Thyroid gland (tissue), 4 donors: ENCODE measurements at regions not wholly inside any gene's neighbourhood (a gene's known extent, or its start where the extent isn't known, plus 50 kb on each side); places are given as distances from the start of the nearest gene placed in this dataset.
"Not testable (repeated sequence)": the region's sequence is repeated elsewhere in the genome, so short reads cannot be mapped to it uniquely, and the experiment has no call there.

Experiments used
- DNase-seq, 2 donors: peaks; one replicate each; pipeline ENCODE4 v3.0.0-alpha.2; 2019
- H3K27ac ChIP-seq, 3 donors: fragments of 200-600 bp; sonication (generic); 1 replicate in 2 of 3; 2 replicates in 1 of 3; pipeline ENCODE4 v1.5.1; 2016 to 2019; ENCODE audit warnings: mild to moderate bottlenecking in 1 of 3, moderate library complexity in 1 of 3
- H3K27me3 ChIP-seq: fragments of 200-600 bp; sonication (generic); one replicate; pipeline ENCODE4 v1.5.1; 2019
- H3K36me3 ChIP-seq, 2 donors: fragments of 200-600 bp; sonication (generic); one replicate each; pipeline ENCODE4 v1.5.1; 2016 to 2019
- H3K4me1 ChIP-seq, 2 donors: fragments of 200-600 bp; sonication (generic); one replicate each; pipeline ENCODE4 v1.5.1; 2017 to 2019
- H3K4me3 ChIP-seq, 3 donors: fragments of 200-600 bp; sonication (generic); replicated peaks in 1 of 3; 1 replicate in 2 of 3; 2 replicates in 1 of 3; pipeline ENCODE4 v1.5.1; 2016; ENCODE audit warnings: mild to moderate bottlenecking in 1 of 3
- H3K9me3 ChIP-seq: fragments of 200-600 bp; sonication (generic); one replicate; pipeline ENCODE4 v1.5.1; 2017
- CTCF ChIP-seq, 6 experiments: fragments of 200-600 bp in 3 of 6; fragments of 450-650 bp in 3 of 6; sonication (generic) in 3 of 6; IDR thresholded peaks; one replicate each; pipeline ENCODE4 v1.5.1; 2016 to 2019; ENCODE audit warnings: antibody characterized with exemption in 6 of 6, mild to moderate bottlenecking in 2 of 6, inconsistent platforms in 1 of 6, moderate library complexity in 1 of 6
- POLR2A ChIP-seq, 2 donors: fragments of 450-650 bp; IDR thresholded peaks; one replicate each; pipeline ENCODE4 v1.6.1; 2017; ENCODE audit warnings: antibody characterized with exemption in 2 of 2, mild to moderate bottlenecking in 2 of 2, moderate library complexity in 1 of 2
- WGBS, 2 donors: methylation state at CpG; one replicate each; pipeline ENCODE4 v1.1.5; 2017; 5-methylcytosine and 5-hydroxymethylcytosine counted together
- intact Hi-C: fragments of 100-400 bp; cut with DNase I; formaldehyde crosslinking; loops from one replicate; pipeline ENCODE4 v1.15.1; 2023

GRCh38 chr5:28305891-28306290, 1267.5 kb upstream of the CDH9 start:
- no peak overlapping the region for H3K27ac ChIP-seq
- H3K9me3 ChIP-seq, result no peaks in the 10 kb centered on the region
- TF ChIP-seq CTCF (IDR thresholded peaks at IDR 0.05) (no peak), POLR2A (IDR thresholded peaks at IDR 0.05) (no peak)
- H3K27me3 ChIP-seq, result no peaks in the 10 kb centered on the region
- WGBS, 2 donors, result 83 to 94% methylated on average over 1 of the region's 1 CpG
- H3K4me3 ChIP-seq, result no peak overlapping the region
- no peaks in the 10 kb centered on the region for H3K4me1 ChIP-seq
- no peak for DNase-seq
- H3K36me3 ChIP-seq, result no peaks in the 10 kb centered on the region
- intact Hi-C loops, result no loop called here

- H3K9me3 ChIP-seq, result no peaks in the 10 kb centered on the region
- H3K4me3 ChIP-seq, result no peak overlapping the region
- intact Hi-C loops, result no loop called here
- H3K36me3 ChIP-seq, result no peaks in the 10 kb centered on the region
- H3K27ac ChIP-seq, result no peak overlapping the region
- no peak for TF ChIP-seq CTCF (IDR thresholded peaks at IDR 0.05)
- TF ChIP-seq POLR2A (IDR thresholded peaks at IDR 0.05), result no peak
- no peaks in the 10 kb centered on the region for H3K4me1 ChIP-seq
- no peaks in the 10 kb centered on the region for H3K27me3 ChIP-seq
- DNase-seq, result no peak
- 29 to 73% methylated on average over 2 of the region's 2 CpGs for WGBS, 2 donors
Observed at GRCh38 chr5:28301712-28302111, 1263.3 kb upstream of the CDH9 start.

GRCh38 chr5:28296254-28297013, 1258.0 kb upstream of the CDH9 start:
- Histone ChIP-seq H3K27me3 (no peaks in the 10 kb centered on the region), H3K27ac (no peak overlapping the region), H3K4me3 (no peak overlapping the region), H3K4me1 (no peaks in the 10 kb centered on the region), H3K9me3 (no peaks in the 10 kb centered on the region), H3K36me3 (no peaks in the 10 kb centered on the region)
- no peak for TF ChIP-seq CTCF (IDR thresholded peaks at IDR 0.05)
- TF ChIP-seq POLR2A (IDR thresholded peaks at IDR 0.05), result no peak
- intact Hi-C loops, result no loop called here
- DNase-seq, result no peak
- 76 to 79% methylated on average over 5 of the region's 5 CpGs for WGBS, 2 donors

- 61 to 64% methylated on average over 10 of the region's 10 CpGs for WGBS, 2 donors
- DNase-seq, H3K27me3 ChIP-seq, H3K36me3 ChIP-seq, H3K9me3 ChIP-seq, intact Hi-C loops, H3K4me3 ChIP-seq, H3K27ac ChIP-seq, H3K4me1 ChIP-seq: not testable (repeated sequence)
Observed at GRCh38 chr5:28287021-28287420, 1248.6 kb upstream of the CDH9 start.

GRCh38 chr5:28286566-28286965, 1248.2 kb upstream of the CDH9 start:
- H3K9me3 ChIP-seq, result no peaks in the 10 kb centered on the region
- intact Hi-C loops, result no loop called here
- H3K4me1 ChIP-seq, result no peaks in the 10 kb centered on the region
- no peak for DNase-seq
- TF ChIP-seq CTCF (IDR thresholded peaks at IDR 0.05) (no peak), POLR2A (IDR thresholded peaks at IDR 0.05) (no peak)
- no peaks in the 10 kb centered on the region for H3K27me3 ChIP-seq
- WGBS, 2 donors, result 67 to 74% methylated on average over 5 of the region's 5 CpGs
- no peaks in the 10 kb centered on the region for H3K36me3 ChIP-seq
- H3K27ac ChIP-seq, result no peak overlapping the region
- H3K4me3 ChIP-seq, result no peak overlapping the region
